WTC11 (cell line): ENCODE measurements at regions not wholly inside any gene's neighbourhood (a gene's known extent, or its start where the extent isn't known, plus 50 kb on each side); places are given as distances from the start of the nearest gene placed in this dataset.
A peak's percentile ranks its signal among the peaks of the same experiment; 100 is the strongest.

Experiments
- ATAC-seq: fragments of 200-7000 bp; cut with Tn5 transposase; 2 replicates; pipeline ENCODE4 v1.10.0; 2021; ENCODE audit warnings: mild to moderate bottlenecking, moderate library complexity
- CTCF ChIA-PET: fragments of 300-600 bp; sonication (Branson Sonifier 250); formaldehyde crosslinking; loops from one replicate; lab custom pipeline; 2021; ENCODE audit warnings: antibody characterized with exemption; lab: Charles Lee
- POLR2A ChIA-PET: fragments of 350-600 bp; sonication (Branson Sonifier 250); formaldehyde crosslinking; loops from one replicate; lab custom pipeline; 2021; ENCODE audit warnings: antibody characterized with exemption; lab: Charles Lee
- DNase-seq: peaks from one replicate; pipeline ENCODE4 v3.0.0; 2021; ENCODE audit warnings: low spot score
- H3K27ac Mint-ChIP-seq: 2 replicates; pipeline ENCODE4 v1.8.0; 2021; ENCODE audit warnings: mixed read lengths
- H3K27me3 Mint-ChIP-seq: 2 replicates; pipeline ENCODE4 v1.8.0; 2021; ENCODE audit warnings: low read depth, mild to moderate bottlenecking, moderate library complexity, mixed read lengths
- H3K36me3 Mint-ChIP-seq: 2 replicates; pipeline ENCODE4 v1.8.0; 2021; ENCODE audit warnings: mixed read lengths
- H3K4me1 Mint-ChIP-seq: 2 replicates; pipeline ENCODE4 v1.8.0; 2022; ENCODE audit warnings: mixed read lengths
- H3K4me3 Mint-ChIP-seq: 2 replicates; pipeline ENCODE4 v1.8.0; 2021; ENCODE audit warnings: mild to moderate bottlenecking, moderate library complexity, mixed read lengths
- H3K9me3 Mint-ChIP-seq: 2 replicates; pipeline ENCODE4 v1.8.0; 2021; ENCODE audit warnings: mixed read lengths
- EMX1 ChIP-seq: fragments of 250-450 bp; sonication (Bioruptor Pico); IDR thresholded peaks from 2 replicates; pipeline ENCODE4 v1.8.0; 2021; ENCODE audit warnings: mild to moderate bottlenecking
- ETV6 ChIP-seq: sonication (generic); formaldehyde crosslinking; IDR thresholded peaks from 2 replicates; pipeline ENCODE4 v1.8.1; 2022; ENCODE audit warnings: mild to moderate bottlenecking, missing genetic modification reagents
- GABPB1 ChIP-seq: sonication (generic); formaldehyde crosslinking; IDR thresholded peaks from 2 replicates; pipeline ENCODE4 v1.8.1; 2023; ENCODE audit warnings: mild to moderate bottlenecking, missing genetic modification reagents
- GTF2I ChIP-seq: fragments of 250-450 bp; sonication (Bioruptor Pico); conservative IDR thresholded peaks from 2 replicates; pipeline ENCODE4 v1.4.0; 2021; ENCODE audit warnings: mild to moderate bottlenecking
- IRF2 ChIP-seq: sonication (generic); formaldehyde crosslinking; IDR thresholded peaks from 2 replicates; pipeline ENCODE4 v1.8.0; 2022; ENCODE audit warnings: low read depth, missing genetic modification reagents, borderline replicate concordance
- NFATC4 ChIP-seq: fragments of 250-450 bp; sonication (Bioruptor Pico); IDR thresholded peaks from 2 replicates; pipeline ENCODE4 v1.9.0; 2021; ENCODE audit warnings: mild to moderate bottlenecking
- NFE2L1 ChIP-seq: sonication (generic); formaldehyde crosslinking; IDR thresholded peaks from 2 replicates; pipeline ENCODE4 v1.8.1; 2023; ENCODE audit warnings: missing genetic modification reagents
- NR1H2 ChIP-seq: sonication (generic); formaldehyde crosslinking; IDR thresholded peaks from 2 replicates; pipeline ENCODE4 v1.9.0; 2021; ENCODE audit warnings: mild to moderate bottlenecking, moderate library complexity, missing genetic modification reagents
- RELA ChIP-seq: sonication (generic); formaldehyde crosslinking; IDR thresholded peaks from 2 replicates; pipeline ENCODE4 v1.8.1; 2022; ENCODE audit warnings: missing genetic modification reagents, mild to moderate bottlenecking, borderline replicate concordance
- SOX15 ChIP-seq: fragments of 250-450 bp; sonication (Bioruptor Pico); IDR thresholded peaks from 2 replicates; pipeline ENCODE4 v1.9.0; 2021; ENCODE audit warnings: mild to moderate bottlenecking
- TCF7 ChIP-seq: sonication (generic); formaldehyde crosslinking; IDR thresholded peaks from 2 replicates; pipeline ENCODE4 v1.8.0; 2022; ENCODE audit warnings: mild to moderate bottlenecking, low read depth, missing genetic modification reagents, moderate library complexity
- TP53 ChIP-seq: sonication (generic); formaldehyde crosslinking; IDR thresholded peaks from 2 replicates; pipeline ENCODE4 v1.8.1; 2023; ENCODE audit warnings: mild to moderate bottlenecking, missing genetic modification reagents
- ZNF121 ChIP-seq: sonication (generic); formaldehyde crosslinking; IDR thresholded peaks from 2 replicates; pipeline ENCODE4 v1.8.0; 2023; ENCODE audit warnings: missing genetic modification reagents
- ZNF232 ChIP-seq: sonication (generic); formaldehyde crosslinking; IDR thresholded peaks from 2 replicates; pipeline ENCODE4 v1.8.0; 2022; ENCODE audit warnings: mild to moderate bottlenecking, missing genetic modification reagents
- ZNF263 ChIP-seq: sonication (generic); formaldehyde crosslinking; IDR thresholded peaks from 2 replicates; pipeline ENCODE4 v1.8.1; 2022; ENCODE audit warnings: low read depth, mild to moderate bottlenecking, moderate library complexity, missing genetic modification reagents
- ZNF317 ChIP-seq: sonication (generic); formaldehyde crosslinking; IDR thresholded peaks from 2 replicates; pipeline ENCODE4 v1.8.1; 2023; ENCODE audit warnings: low read depth, mild to moderate bottlenecking, moderate library complexity, missing genetic modification reagents, borderline replicate concordance
- TF ChIP-seq, protein P1 (sequence below): sonication (generic); formaldehyde crosslinking; IDR thresholded peaks from 2 replicates; pipeline ENCODE4 v1.8.1; 2023; ENCODE audit warnings: mild to moderate bottlenecking, missing genetic modification reagents
- TF ChIP-seq, protein P2 (sequence below): fragments of 200-600 bp; IDR thresholded peaks from 2 replicates; pipeline ENCODE4 v1.8.0; 2022; ENCODE audit warnings: antibody characterized with exemption
- TF ChIP-seq, protein P3 (sequence below): sonication (generic); formaldehyde crosslinking; IDR thresholded peaks from 2 replicates; pipeline ENCODE4 v1.8.0; 2022; ENCODE audit warnings: mild to moderate bottlenecking, missing genetic modification reagents
- TF ChIP-seq, protein P4 (sequence below): sonication (generic); formaldehyde crosslinking; IDR thresholded peaks from 2 replicates; pipeline ENCODE4 v1.8.0; 2023; ENCODE audit warnings: missing genetic modification reagents
- TF ChIP-seq, protein P5 (sequence below): sonication (generic); formaldehyde crosslinking; IDR thresholded peaks from 2 replicates; pipeline ENCODE4 v1.8.1; 2023; ENCODE audit warnings: mild to moderate bottlenecking, missing genetic modification reagents, moderate library complexity
- TF ChIP-seq, protein P6 (sequence below): sonication (generic); formaldehyde crosslinking; IDR thresholded peaks from 2 replicates; pipeline ENCODE4 v1.8.1; 2022; ENCODE audit warnings: mild to moderate bottlenecking, missing genetic modification reagents, moderate library complexity, borderline replicate concordance

DNA sequence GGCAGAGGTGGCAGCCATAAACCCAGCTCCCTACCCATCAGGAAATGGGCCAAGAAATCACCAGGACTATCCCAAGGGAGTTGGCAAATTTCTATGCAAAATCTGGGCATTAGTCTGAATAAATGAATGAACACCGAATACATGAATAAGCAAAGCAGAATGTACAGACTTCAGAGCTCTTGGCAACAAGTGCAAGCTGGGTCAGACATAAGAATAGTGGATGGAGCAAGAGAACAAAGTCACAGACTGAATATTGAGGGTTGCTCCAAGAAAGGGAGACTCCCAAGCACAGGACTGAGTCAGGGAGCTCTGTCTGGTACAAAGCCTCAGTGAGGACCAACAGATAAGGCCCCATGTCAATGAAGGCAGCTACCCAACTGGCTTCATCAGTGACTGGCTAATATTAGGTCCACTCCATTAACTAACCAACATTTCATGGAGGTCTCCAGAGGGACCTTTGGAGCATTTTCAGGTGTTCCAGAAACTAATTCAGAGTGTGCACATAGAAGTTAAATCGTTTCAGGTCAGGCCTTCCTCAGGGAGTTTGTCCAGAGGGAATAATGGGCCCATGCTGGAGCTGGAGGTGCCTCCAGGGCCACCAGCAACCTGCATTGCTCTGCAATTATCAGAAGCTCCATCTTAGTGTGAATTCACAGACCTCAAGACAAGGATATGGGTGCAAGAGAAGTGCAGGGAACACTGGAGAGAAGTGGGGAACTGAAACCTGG is 191.5 kb upstream of the RALGAPA2 start:
- CTCF ChIA-PET, result no interaction called here
- TF ChIP-seq ETV6 (CRISPR knock-in tag) (no peak), SOX15 (CRISPR knock-in tag) (no peak), ZNF263 (CRISPR knock-in tag) (no peak), ZNF317 (CRISPR knock-in tag) (no peak), TCF7 (CRISPR knock-in tag) (no peak), IRF2 (CRISPR knock-in tag) (no peak), GABPB1 (CRISPR knock-in tag) (no peak)
- TF ChIP-seq, protein P1, sequence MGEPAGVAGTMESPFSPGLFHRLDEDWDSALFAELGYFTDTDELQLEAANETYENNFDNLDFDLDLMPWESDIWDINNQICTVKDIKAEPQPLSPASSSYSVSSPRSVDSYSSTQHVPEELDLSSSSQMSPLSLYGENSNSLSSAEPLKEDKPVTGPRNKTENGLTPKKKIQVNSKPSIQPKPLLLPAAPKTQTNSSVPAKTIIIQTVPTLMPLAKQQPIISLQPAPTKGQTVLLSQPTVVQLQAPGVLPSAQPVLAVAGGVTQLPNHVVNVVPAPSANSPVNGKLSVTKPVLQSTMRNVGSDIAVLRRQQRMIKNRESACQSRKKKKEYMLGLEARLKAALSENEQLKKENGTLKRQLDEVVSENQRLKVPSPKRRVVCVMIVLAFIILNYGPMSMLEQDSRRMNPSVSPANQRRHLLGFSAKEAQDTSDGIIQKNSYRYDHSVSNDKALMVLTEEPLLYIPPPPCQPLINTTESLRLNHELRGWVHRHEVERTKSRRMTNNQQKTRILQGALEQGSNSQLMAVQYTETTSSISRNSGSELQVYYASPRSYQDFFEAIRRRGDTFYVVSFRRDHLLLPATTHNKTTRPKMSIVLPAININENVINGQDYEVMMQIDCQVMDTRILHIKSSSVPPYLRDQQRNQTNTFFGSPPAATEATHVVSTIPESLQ (CRISPR knock-in tag), result no peak
- TF ChIP-seq, all 79 proteins: peak for 0

DNA sequence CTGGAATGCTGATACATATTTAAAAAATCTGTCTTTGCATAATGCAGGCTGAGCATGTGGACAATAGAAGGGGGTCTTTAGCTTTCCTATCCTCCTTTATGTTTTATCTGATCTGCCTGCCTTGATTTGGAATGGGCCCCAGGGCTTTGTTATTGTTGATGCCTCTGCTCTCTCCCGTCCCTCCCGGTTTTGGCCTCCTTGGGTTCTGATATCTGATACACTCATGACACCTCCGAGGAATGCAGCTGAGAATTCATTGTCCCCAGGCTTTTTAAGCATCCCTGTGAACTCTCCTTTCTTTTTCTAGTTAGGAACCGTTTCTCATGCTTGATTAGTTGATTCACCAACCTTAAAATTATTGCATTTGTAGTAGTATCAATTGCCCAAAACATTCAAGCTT is 185.5 kb upstream of the RALGAPA2 start:
- TF ChIP-seq TP53 (CRISPR knock-in tag), result no peak
- no peak for TF ChIP-seq NR1H2 (CRISPR knock-in tag)
- TF ChIP-seq GTF2I (CRISPR knock-in tag), result no peak
- no peak for TF ChIP-seq NFATC4 (CRISPR knock-in tag)
- no peak for TF ChIP-seq ZNF121 (CRISPR knock-in tag)
- TF ChIP-seq ZNF232 (CRISPR knock-in tag), result no peak
- TF ChIP-seq, protein P2, sequence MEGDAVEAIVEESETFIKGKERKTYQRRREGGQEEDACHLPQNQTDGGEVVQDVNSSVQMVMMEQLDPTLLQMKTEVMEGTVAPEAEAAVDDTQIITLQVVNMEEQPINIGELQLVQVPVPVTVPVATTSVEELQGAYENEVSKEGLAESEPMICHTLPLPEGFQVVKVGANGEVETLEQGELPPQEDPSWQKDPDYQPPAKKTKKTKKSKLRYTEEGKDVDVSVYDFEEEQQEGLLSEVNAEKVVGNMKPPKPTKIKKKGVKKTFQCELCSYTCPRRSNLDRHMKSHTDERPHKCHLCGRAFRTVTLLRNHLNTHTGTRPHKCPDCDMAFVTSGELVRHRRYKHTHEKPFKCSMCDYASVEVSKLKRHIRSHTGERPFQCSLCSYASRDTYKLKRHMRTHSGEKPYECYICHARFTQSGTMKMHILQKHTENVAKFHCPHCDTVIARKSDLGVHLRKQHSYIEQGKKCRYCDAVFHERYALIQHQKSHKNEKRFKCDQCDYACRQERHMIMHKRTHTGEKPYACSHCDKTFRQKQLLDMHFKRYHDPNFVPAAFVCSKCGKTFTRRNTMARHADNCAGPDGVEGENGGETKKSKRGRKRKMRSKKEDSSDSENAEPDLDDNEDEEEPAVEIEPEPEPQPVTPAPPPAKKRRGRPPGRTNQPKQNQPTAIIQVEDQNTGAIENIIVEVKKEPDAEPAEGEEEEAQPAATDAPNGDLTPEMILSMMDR, result no peak
- no peak for TF ChIP-seq IRF2 (CRISPR knock-in tag)
- no peak for TF ChIP-seq RELA (CRISPR knock-in tag)
- TF ChIP-seq, protein P3, sequence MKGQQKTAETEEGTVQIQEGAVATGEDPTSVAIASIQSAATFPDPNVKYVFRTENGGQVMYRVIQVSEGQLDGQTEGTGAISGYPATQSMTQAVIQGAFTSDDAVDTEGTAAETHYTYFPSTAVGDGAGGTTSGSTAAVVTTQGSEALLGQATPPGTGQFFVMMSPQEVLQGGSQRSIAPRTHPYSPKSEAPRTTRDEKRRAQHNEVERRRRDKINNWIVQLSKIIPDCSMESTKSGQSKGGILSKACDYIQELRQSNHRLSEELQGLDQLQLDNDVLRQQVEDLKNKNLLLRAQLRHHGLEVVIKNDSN, result no peak
- no peak for TF ChIP-seq EMX1
- TF ChIP-seq, protein P4, sequence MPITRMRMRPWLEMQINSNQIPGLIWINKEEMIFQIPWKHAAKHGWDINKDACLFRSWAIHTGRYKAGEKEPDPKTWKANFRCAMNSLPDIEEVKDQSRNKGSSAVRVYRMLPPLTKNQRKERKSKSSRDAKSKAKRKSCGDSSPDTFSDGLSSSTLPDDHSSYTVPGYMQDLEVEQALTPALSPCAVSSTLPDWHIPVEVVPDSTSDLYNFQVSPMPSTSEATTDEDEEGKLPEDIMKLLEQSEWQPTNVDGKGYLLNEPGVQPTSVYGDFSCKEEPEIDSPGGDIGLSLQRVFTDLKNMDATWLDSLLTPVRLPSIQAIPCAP, result no peak
- TF ChIP-seq, protein P5, sequence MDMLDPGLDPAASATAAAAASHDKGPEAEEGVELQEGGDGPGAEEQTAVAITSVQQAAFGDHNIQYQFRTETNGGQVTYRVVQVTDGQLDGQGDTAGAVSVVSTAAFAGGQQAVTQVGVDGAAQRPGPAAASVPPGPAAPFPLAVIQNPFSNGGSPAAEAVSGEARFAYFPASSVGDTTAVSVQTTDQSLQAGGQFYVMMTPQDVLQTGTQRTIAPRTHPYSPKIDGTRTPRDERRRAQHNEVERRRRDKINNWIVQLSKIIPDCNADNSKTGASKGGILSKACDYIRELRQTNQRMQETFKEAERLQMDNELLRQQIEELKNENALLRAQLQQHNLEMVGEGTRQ (CRISPR knock-in tag), result no peak
- TF ChIP-seq, protein P6, sequence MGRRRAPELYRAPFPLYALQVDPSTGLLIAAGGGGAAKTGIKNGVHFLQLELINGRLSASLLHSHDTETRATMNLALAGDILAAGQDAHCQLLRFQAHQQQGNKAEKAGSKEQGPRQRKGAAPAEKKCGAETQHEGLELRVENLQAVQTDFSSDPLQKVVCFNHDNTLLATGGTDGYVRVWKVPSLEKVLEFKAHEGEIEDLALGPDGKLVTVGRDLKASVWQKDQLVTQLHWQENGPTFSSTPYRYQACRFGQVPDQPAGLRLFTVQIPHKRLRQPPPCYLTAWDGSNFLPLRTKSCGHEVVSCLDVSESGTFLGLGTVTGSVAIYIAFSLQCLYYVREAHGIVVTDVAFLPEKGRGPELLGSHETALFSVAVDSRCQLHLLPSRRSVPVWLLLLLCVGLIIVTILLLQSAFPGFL (CRISPR knock-in tag), result no peak
- no peak for TF ChIP-seq NFE2L1 (CRISPR knock-in tag)
- TF ChIP-seq GABPB1 (CRISPR knock-in tag), result no peak
- CTCF ChIA-PET, result no interaction called here
- POLR2A ChIA-PET, result no interaction called here
- Mint-ChIP-seq H3K36me3 (peaks cover 6% of the 10 kb centered on the region), H3K27ac (peak overlapping the region; percentile 46; the same call in 1 of the 2 replicates), H3K27me3 (no peaks in the 10 kb centered on the region), H3K4me1 (peaks cover 43% of the 10 kb centered on the region), H3K9me3 (peaks cover 21% of the 10 kb centered on the region), H3K4me3 (no peak overlapping the region)
- ATAC-seq (peak; percentile 86), DNase-seq (peak; percentile 24)

More for the DNA sequence above, 191.5 kb upstream of the RALGAPA2 start:
- Mint-ChIP-seq H3K27ac (no peak overlapping the region), H3K9me3 (peaks cover 36% of the 10 kb centered on the region), H3K4me3 (no peak overlapping the region), H3K4me1 (0 out of 2 replicates have a peak, but pooled peaks cover 2% of the 10 kb centered on the region), H3K36me3 (peaks cover 15% of the 10 kb centered on the region), H3K27me3 (no peaks in the 10 kb centered on the region)
- DNase-seq, result no peak
- ATAC-seq, result no peak
- POLR2A ChIA-PET, result no interaction called here
